ENCODE measurements at regions not wholly inside any gene's neighbourhood (a gene's known extent, or its start where the extent isn't known, plus 50 kb on each side); places are given as distances from the start of the nearest gene placed in this dataset.

- TF ChIP-seq EP300 (IDR thresholded peaks at IDR 0.05; ENCODE audit: borderline replicate concordance in 1 of 2, low read depth in 1 of 2, low read length in 1 of 2) (no peak), EZH2phosphoT487 (IDR thresholded peaks at IDR 0.05; ENCODE audit: borderline replicate concordance, low read depth) (no peak), CTCF (IDR thresholded peaks at IDR 0.05) (no peak), RAD21 (IDR thresholded peaks at IDR 0.05; ENCODE audit: low read length) (no peak), SMC3 (IDR thresholded peaks at IDR 0.05; ENCODE audit: low read depth, low read length) (no peak), RFX5 (IDR thresholded peaks at IDR 0.05; ENCODE audit: low read length) (no peak), USF2 (IDR thresholded peaks at IDR 0.05; ENCODE audit: borderline replicate concordance, low read depth, low read length) (no peak), GABPA (IDR thresholded peaks at IDR 0.05; ENCODE audit: low read depth) (no peak), NFIC (IDR thresholded peaks at IDR 0.05; ENCODE audit: borderline replicate concordance) (no peak), ZBTB33 (IDR thresholded peaks at IDR 0.05; ENCODE audit: borderline replicate concordance, low read depth) (no peak)
Observed at GRCh38 chr10:128721963-128722445, 595.8 kb upstream of the MKI67 start.
